ENCODE measurements at regions not wholly inside any gene's neighbourhood (a gene's known extent, or its start where the extent isn't known, plus 50 kb on each side); places are given as distances from the start of the nearest gene placed in this dataset.

DNA sequence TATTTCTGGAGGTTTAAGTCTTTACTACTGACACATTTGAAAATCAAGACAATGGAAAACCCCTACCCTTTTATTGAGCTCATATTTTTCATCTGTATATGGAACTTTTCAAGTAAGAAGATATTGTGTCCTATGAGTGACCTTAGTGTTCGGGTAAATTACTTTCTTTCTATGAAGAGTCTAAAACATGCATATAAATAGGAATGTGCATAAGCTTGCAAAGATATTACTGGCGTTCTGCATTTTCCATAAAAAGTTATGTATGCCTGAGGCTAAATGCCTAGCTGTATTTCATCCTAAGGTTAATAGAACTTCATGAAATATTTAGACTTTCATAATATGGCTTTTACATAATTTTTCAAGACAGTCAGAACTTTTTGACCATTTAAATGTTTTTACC, 495.8 kb upstream of the ADAMTS5 start:
- BruUV-seq (replicated peaks) = no TSS peak
- intact Hi-C loops (cut with micrococcal nuclease; ENCODE audit: unreplicated experiment) = no loop called here
- CTCF ChIA-PET = no interaction called here

DNA sequence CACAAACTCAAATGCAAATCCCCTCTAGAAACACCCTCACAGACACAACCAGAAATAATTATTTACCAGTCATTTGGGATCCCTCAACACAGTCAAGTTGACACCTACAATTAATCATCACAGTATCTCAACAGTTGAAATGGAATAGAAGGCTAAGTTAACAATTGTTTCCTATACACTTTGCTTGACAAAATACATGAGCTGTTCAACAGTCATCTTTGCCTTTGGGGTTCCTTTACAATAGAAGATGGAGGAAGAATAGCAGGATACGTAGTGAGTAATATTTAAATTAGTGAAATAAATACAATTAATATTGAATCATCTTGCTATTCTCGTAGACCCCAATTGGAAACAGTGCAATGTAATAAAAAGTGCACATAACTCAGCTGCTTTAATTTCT, 487.3 kb upstream of the ADAMTS5 start:
- Histone ChIP-seq H3K4me3 (ENCODE audit: low read depth, low read length, poor library complexity, severe bottlenecking) (no peak overlapping the region), H3K27me3 (replicated peaks; ENCODE audit: insufficient read depth, low read depth, low read length, poor library complexity) (no peaks in the 10 kb centered on the region), H3K4me1 (ENCODE audit: insufficient read depth, low read length, poor library complexity, severe bottlenecking) (no peaks in the 10 kb centered on the region), H3K27ac (ENCODE audit: low read depth, low read length, poor library complexity, severe bottlenecking) (no peak overlapping the region), H3K9me3 (ENCODE audit: low read depth, low read length, poor library complexity, severe bottlenecking) (no peaks in the 10 kb centered on the region), H3K36me3 (ENCODE audit: insufficient read depth, low read length, poor library complexity, severe bottlenecking) (no peaks in the 10 kb centered on the region)
- TF ChIP-seq EZH2 (IDR thresholded peaks at IDR 0.05; ENCODE audit: borderline replicate concordance, low read depth, low read length, poor library complexity, severe bottlenecking) = no peak
- no peak for TF ChIP-seq CTCF (conservative IDR thresholded peaks at IDR 0.05; ENCODE audit: low read depth, low read length)
- BruUV-seq (replicated peaks) = no TSS peak
- DNase-seq (ENCODE audit: low spot score) = no peak
- POLR2A ChIA-PET (ENCODE audit: low non-redundant PET) = no interaction called here
- intact Hi-C loops (cut with micrococcal nuclease; ENCODE audit: unreplicated experiment) = no loop called here
- CTCF ChIA-PET = no interaction called here

More for the DNA sequence above, 495.8 kb upstream of the ADAMTS5 start:
- H3K4me1 ChIP-seq (ENCODE audit: insufficient read depth, low read length, poor library complexity, severe bottlenecking) = no peaks in the 10 kb centered on the region
- H3K27me3 ChIP-seq (replicated peaks; ENCODE audit: insufficient read depth, low read depth, low read length, poor library complexity) = no peaks in the 10 kb centered on the region
- no peak overlapping the region for H3K4me3 ChIP-seq (ENCODE audit: low read depth, low read length, poor library complexity, severe bottlenecking)
- DNase-seq (ENCODE audit: low spot score) = no peak
- H3K9me3 ChIP-seq (ENCODE audit: low read depth, low read length, poor library complexity, severe bottlenecking) = no peaks in the 10 kb centered on the region
- H3K36me3 ChIP-seq (ENCODE audit: insufficient read depth, low read length, poor library complexity, severe bottlenecking) = no peaks in the 10 kb centered on the region
- H3K27ac ChIP-seq (ENCODE audit: low read depth, low read length, poor library complexity, severe bottlenecking) = no peak overlapping the region
- TF ChIP-seq EZH2 (IDR thresholded peaks at IDR 0.05; ENCODE audit: borderline replicate concordance, low read depth, low read length, poor library complexity, severe bottlenecking) (no peak), CTCF (conservative IDR thresholded peaks at IDR 0.05; ENCODE audit: low read depth, low read length) (no peak)
- POLR2A ChIA-PET (ENCODE audit: low non-redundant PET) = no interaction called here

DNA sequence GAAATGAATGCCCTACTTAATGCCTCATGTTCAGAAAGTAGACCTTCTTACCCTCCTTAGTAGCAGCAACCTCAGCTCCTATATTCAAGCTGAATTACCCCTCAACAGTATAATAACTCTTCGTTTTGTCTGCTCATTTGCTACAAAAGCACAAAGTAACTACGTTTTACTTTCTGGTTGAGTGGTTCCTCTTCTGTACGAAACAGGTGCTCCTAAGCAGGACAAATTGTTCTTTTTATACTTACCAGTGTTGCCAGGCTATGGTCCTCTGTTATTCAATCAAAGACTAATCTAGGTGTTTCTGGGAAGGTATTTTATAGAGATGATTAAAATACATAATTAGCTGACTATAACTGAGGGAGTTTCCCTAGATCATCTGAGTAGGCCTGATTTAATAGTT, 484.2 kb upstream of the ADAMTS5 start:
- Histone ChIP-seq H3K27me3 (replicated peaks; ENCODE audit: insufficient read depth, low read depth, low read length, poor library complexity) (no peaks in the 10 kb centered on the region), H3K4me1 (ENCODE audit: insufficient read depth, low read length, poor library complexity, severe bottlenecking) (no peaks in the 10 kb centered on the region), H3K36me3 (ENCODE audit: insufficient read depth, low read length, poor library complexity, severe bottlenecking) (no peaks in the 10 kb centered on the region), H3K27ac (ENCODE audit: low read depth, low read length, poor library complexity, severe bottlenecking) (no peak overlapping the region), H3K9me3 (ENCODE audit: low read depth, low read length, poor library complexity, severe bottlenecking) (no peaks in the 10 kb centered on the region), H3K4me3 (ENCODE audit: low read depth, low read length, poor library complexity, severe bottlenecking) (no peak overlapping the region)
- no TSS peak for BruUV-seq (replicated peaks)
- ChIA-PET CTCF (no interaction called here), POLR2A (ENCODE audit: low non-redundant PET) (no interaction called here)
- intact Hi-C loops (cut with micrococcal nuclease; ENCODE audit: unreplicated experiment) = no loop called here
- no peak for DNase-seq (ENCODE audit: low spot score)
- TF ChIP-seq EZH2 (IDR thresholded peaks at IDR 0.05; ENCODE audit: borderline replicate concordance, low read depth, low read length, poor library complexity, severe bottlenecking) = no peak
- TF ChIP-seq CTCF (conservative IDR thresholded peaks at IDR 0.05; ENCODE audit: low read depth, low read length) = no peak

Measured in A673 (cell line).